ENCODE measurements at regions not wholly inside any gene's neighbourhood (a gene's known extent, or its start where the extent isn't known, plus 50 kb on each side); places are given as distances from the start of the nearest gene placed in this dataset.

- Histone ChIP-seq H3K36me3 (replicated peaks in 1 of 2; ENCODE audit: control insufficient read depth in 2 of 2, insufficient read depth in 2 of 2, low read length in 2 of 2) (no peaks in the 10 kb centered on the region), H3K18ac (ENCODE audit: low read length) (no peak overlapping the region), H2AFZ (ENCODE audit: low read length) (no peak overlapping the region), H4K91ac (ENCODE audit: low read depth, low read length, poor library complexity) (no peak overlapping the region), H3K27ac (replicated peaks; ENCODE audit: low read length) (no peak overlapping the region), H3K9me3 (replicated peaks in 1 of 2; ENCODE audit: control insufficient read depth in 2 of 2, insufficient read depth in 1 of 2, low read depth in 1 of 2, low read length in 2 of 2) (peaks cover 0 to 2% of the 10 kb centered on the region in 2 donors), H3K14ac (ENCODE audit: low read length) (no peak overlapping the region), H3K4me3 (ENCODE audit: low read length in 2 of 2) (no peak overlapping the region), H2AK5ac (ENCODE audit: low read depth, low read length) (no peak overlapping the region), H3K4me1 (ENCODE audit: control insufficient read depth in 2 of 2, insufficient read depth in 1 of 2, low read depth in 1 of 2, low read length in 2 of 2) (no peaks in the 10 kb centered on the region), H3K4ac (ENCODE audit: low read length) (no peak overlapping the region), H4K8ac (ENCODE audit: low read depth, low read length) (no peak overlapping the region), H3K27me3 (ENCODE audit: control insufficient read depth in 3 of 3, insufficient read depth in 3 of 3, low read depth in 1 of 3, low read length in 3 of 3) (peaks cover 0 to 20% (median 2%) of the 10 kb centered on the region in 3 experiments), H3K79me1 (ENCODE audit: low read depth, low read length) (no peaks in the 10 kb centered on the region), H3K23ac (ENCODE audit: low read depth, low read length, poor library complexity) (no peak overlapping the region), H2BK120ac (ENCODE audit: low read depth, low read length) (no peak overlapping the region), H2BK12ac (ENCODE audit: low read length) (no peak overlapping the region), H3K4me2 (ENCODE audit: insufficient read depth, low read length, poor library complexity, severe bottlenecking) (no peak overlapping the region), H2BK5ac (ENCODE audit: low read length) (no peak overlapping the region), H2BK15ac (ENCODE audit: low read length) (no peak overlapping the region), H3K9ac (ENCODE audit: low read depth, low read length, poor library complexity) (no peak overlapping the region)
- no peak for DNase-seq (ENCODE audit: low spot score)
- no CpG with 5 or more reads among the region's 3 CpGs for WGBS, 2 donors (ENCODE audit: extremely low coverage in 2 of 2, insufficient read length in 2 of 2, insufficient replicate concordance in 1 of 2)
Measured at GRCh38 chr15:96472681-96473080, 142.2 kb downstream of the NR2F2 start.

- no peak overlapping the region for H3K14ac ChIP-seq (ENCODE audit: low read length)
- no peak overlapping the region for H2BK12ac ChIP-seq (ENCODE audit: low read length)
- DNase-seq (ENCODE audit: low spot score), result no peak
- H2BK120ac ChIP-seq (ENCODE audit: low read depth, low read length), result no peak overlapping the region
- WGBS, 2 donors (ENCODE audit: extremely low coverage in 2 of 2, insufficient read length in 2 of 2, insufficient replicate concordance in 1 of 2), result no CpG with 5 or more reads among the region's 5 CpGs
- no peak overlapping the region for H2AK5ac ChIP-seq (ENCODE audit: low read depth, low read length)
- H3K18ac ChIP-seq (ENCODE audit: low read length), result no peak overlapping the region
- no peaks in the 10 kb centered on the region for H3K36me3 ChIP-seq (replicated peaks in 1 of 2; ENCODE audit: control insufficient read depth in 2 of 2, insufficient read depth in 2 of 2, low read length in 2 of 2)
- H2BK5ac ChIP-seq (ENCODE audit: low read length), result no peak overlapping the region
- no peaks in the 10 kb centered on the region for H3K4me1 ChIP-seq (ENCODE audit: control insufficient read depth in 2 of 2, insufficient read depth in 1 of 2, low read depth in 1 of 2, low read length in 2 of 2)
- H3K27ac ChIP-seq (replicated peaks; ENCODE audit: low read length), result no peak overlapping the region
- no peak overlapping the region for H3K23ac ChIP-seq (ENCODE audit: low read depth, low read length, poor library complexity)
- H3K27me3 ChIP-seq (ENCODE audit: control insufficient read depth in 3 of 3, insufficient read depth in 3 of 3, low read depth in 1 of 3, low read length in 3 of 3), result peaks cover 0 to 17% (median 2%) of the 10 kb centered on the region in 3 experiments
- no peak overlapping the region for H4K91ac ChIP-seq (ENCODE audit: low read depth, low read length, poor library complexity)
- no peak overlapping the region for H2BK15ac ChIP-seq (ENCODE audit: low read length)
- no peak overlapping the region for H3K4ac ChIP-seq (ENCODE audit: low read length)
- H3K79me1 ChIP-seq (ENCODE audit: low read depth, low read length), result no peaks in the 10 kb centered on the region
- no peak overlapping the region for H3K4me3 ChIP-seq (ENCODE audit: low read length in 2 of 2)
- H3K4me2 ChIP-seq (ENCODE audit: insufficient read depth, low read length, poor library complexity, severe bottlenecking), result no peak overlapping the region
- no peak overlapping the region for H2AFZ ChIP-seq (ENCODE audit: low read length)
- no peak overlapping the region for H4K8ac ChIP-seq (ENCODE audit: low read depth, low read length)
- peaks cover 0 to 2% of the 10 kb centered on the region in 2 donors for H3K9me3 ChIP-seq (replicated peaks in 1 of 2; ENCODE audit: control insufficient read depth in 2 of 2, insufficient read depth in 1 of 2, low read depth in 1 of 2, low read length in 2 of 2)
- no peak overlapping the region for H3K9ac ChIP-seq (ENCODE audit: low read depth, low read length, poor library complexity)
Measured at GRCh38 chr15:96473556-96473955, 143.1 kb downstream of the NR2F2 start.

- Histone ChIP-seq H2BK12ac (ENCODE audit: low read length) (no peak overlapping the region), H2BK15ac (ENCODE audit: low read length) (no peak overlapping the region), H3K18ac (ENCODE audit: low read length) (no peak overlapping the region), H3K4me1 (ENCODE audit: control insufficient read depth in 2 of 2, insufficient read depth in 1 of 2, low read depth in 1 of 2, low read length in 2 of 2) (no peaks in the 10 kb centered on the region), H4K8ac (ENCODE audit: low read depth, low read length) (no peak overlapping the region), H4K91ac (ENCODE audit: low read depth, low read length, poor library complexity) (no peak overlapping the region), H2AFZ (ENCODE audit: low read length) (no peak overlapping the region), H3K23ac (ENCODE audit: low read depth, low read length, poor library complexity) (no peak overlapping the region), H3K4me2 (ENCODE audit: insufficient read depth, low read length, poor library complexity, severe bottlenecking) (no peak overlapping the region), H3K27ac (replicated peaks; ENCODE audit: low read length) (no peak overlapping the region), H2BK5ac (ENCODE audit: low read length) (no peak overlapping the region), H3K14ac (ENCODE audit: low read length) (no peak overlapping the region), H3K36me3 (replicated peaks in 1 of 2; ENCODE audit: control insufficient read depth in 2 of 2, insufficient read depth in 2 of 2, low read length in 2 of 2) (no peaks in the 10 kb centered on the region), H2BK120ac (ENCODE audit: low read depth, low read length) (no peak overlapping the region), H3K27me3 (ENCODE audit: control insufficient read depth in 3 of 3, insufficient read depth in 3 of 3, low read depth in 1 of 3, low read length in 3 of 3) (peaks cover 0 to 16% (median 2%) of the 10 kb centered on the region in 3 experiments), H3K9ac (ENCODE audit: low read depth, low read length, poor library complexity) (no peak overlapping the region), H3K4me3 (ENCODE audit: low read length in 2 of 2) (no peak overlapping the region), H2AK5ac (ENCODE audit: low read depth, low read length) (no peak overlapping the region), H3K79me1 (ENCODE audit: low read depth, low read length) (no peaks in the 10 kb centered on the region), H3K9me3 (replicated peaks in 1 of 2; ENCODE audit: control insufficient read depth in 2 of 2, insufficient read depth in 1 of 2, low read depth in 1 of 2, low read length in 2 of 2) (peaks cover 0 to 2% of the 10 kb centered on the region in 2 donors), H3K4ac (ENCODE audit: low read length) (no peak overlapping the region)
- no peak for DNase-seq (ENCODE audit: low spot score)
- no CpG with 5 or more reads among the region's 5 CpGs for WGBS, 2 donors (ENCODE audit: extremely low coverage in 2 of 2, insufficient read length in 2 of 2, insufficient replicate concordance in 1 of 2)
Measured at GRCh38 chr15:96474231-96474664, 143.7 kb downstream of the NR2F2 start.

- H3K23ac ChIP-seq (ENCODE audit: low read depth, low read length, poor library complexity), result no peak overlapping the region
- no peak for DNase-seq (ENCODE audit: low spot score)
- H2BK15ac ChIP-seq (ENCODE audit: low read length), result no peak overlapping the region
- H3K4me3 ChIP-seq (ENCODE audit: low read length in 2 of 2), result no peak overlapping the region
- H3K27ac ChIP-seq (replicated peaks; ENCODE audit: low read length), result no peak overlapping the region
- no peak overlapping the region for H2AFZ ChIP-seq (ENCODE audit: low read length)
- peaks cover 0 to 5% (median 2%) of the 10 kb centered on the region in 3 experiments for H3K27me3 ChIP-seq (ENCODE audit: control insufficient read depth in 3 of 3, insufficient read depth in 3 of 3, low read depth in 1 of 3, low read length in 3 of 3)
- H2BK5ac ChIP-seq (ENCODE audit: low read length), result no peak overlapping the region
- H4K91ac ChIP-seq (ENCODE audit: low read depth, low read length, poor library complexity), result no peak overlapping the region
- no peak overlapping the region for H2BK120ac ChIP-seq (ENCODE audit: low read depth, low read length)
- H3K9ac ChIP-seq (ENCODE audit: low read depth, low read length, poor library complexity), result no peak overlapping the region
- H3K9me3 ChIP-seq (replicated peaks in 1 of 2; ENCODE audit: control insufficient read depth in 2 of 2, insufficient read depth in 1 of 2, low read depth in 1 of 2, low read length in 2 of 2), result peaks cover 0 to 2% of the 10 kb centered on the region in 2 donors
- no peaks in the 10 kb centered on the region for H3K4me1 ChIP-seq (ENCODE audit: control insufficient read depth in 2 of 2, insufficient read depth in 1 of 2, low read depth in 1 of 2, low read length in 2 of 2)
- H2BK12ac ChIP-seq (ENCODE audit: low read length), result no peak overlapping the region
- no peak overlapping the region for H4K8ac ChIP-seq (ENCODE audit: low read depth, low read length)
- H3K4ac ChIP-seq (ENCODE audit: low read length), result no peak overlapping the region
- H3K14ac ChIP-seq (ENCODE audit: low read length), result no peak overlapping the region
- WGBS, 2 donors (ENCODE audit: extremely low coverage in 2 of 2, insufficient read length in 2 of 2, insufficient replicate concordance in 1 of 2), result no CpG with 5 or more reads among the region's 3 CpGs
- H3K18ac ChIP-seq (ENCODE audit: low read length), result no peak overlapping the region
- H2AK5ac ChIP-seq (ENCODE audit: low read depth, low read length), result no peak overlapping the region
- H3K79me1 ChIP-seq (ENCODE audit: low read depth, low read length), result no peaks in the 10 kb centered on the region
- no peak overlapping the region for H3K4me2 ChIP-seq (ENCODE audit: insufficient read depth, low read length, poor library complexity, severe bottlenecking)
- H3K36me3 ChIP-seq (replicated peaks in 1 of 2; ENCODE audit: control insufficient read depth in 2 of 2, insufficient read depth in 2 of 2, low read length in 2 of 2), result no peaks in the 10 kb centered on the region
Measured at GRCh38 chr15:96477227-96477626, 146.7 kb downstream of the NR2F2 start.
